ENCODE measurements at regions not wholly inside any gene's neighbourhood (a gene's known extent, or its start where the extent isn't known, plus 50 kb on each side); places are given as distances from the start of the nearest gene placed in this dataset.

DNA sequence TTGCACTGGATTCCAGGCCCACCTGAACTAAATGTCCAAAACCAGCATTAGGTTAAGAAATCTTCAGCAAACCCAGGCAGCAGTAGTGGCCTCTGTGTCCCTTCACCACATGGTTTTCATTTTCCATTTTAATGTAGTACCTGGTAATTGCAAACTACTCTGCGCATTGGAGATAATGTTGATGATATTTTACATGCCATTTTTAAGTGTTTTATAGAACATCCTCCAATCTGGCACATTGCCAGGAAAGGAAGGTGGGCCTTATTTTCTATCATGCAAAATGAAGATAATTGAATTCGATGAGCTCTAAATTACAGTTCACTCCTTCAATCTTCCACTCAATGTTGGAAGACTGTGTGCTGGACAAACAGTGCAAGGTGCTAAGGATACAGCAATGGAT is 89.5 kb downstream of the ZC3H11B start:
- TF ChIP-seq, protein P1, sequence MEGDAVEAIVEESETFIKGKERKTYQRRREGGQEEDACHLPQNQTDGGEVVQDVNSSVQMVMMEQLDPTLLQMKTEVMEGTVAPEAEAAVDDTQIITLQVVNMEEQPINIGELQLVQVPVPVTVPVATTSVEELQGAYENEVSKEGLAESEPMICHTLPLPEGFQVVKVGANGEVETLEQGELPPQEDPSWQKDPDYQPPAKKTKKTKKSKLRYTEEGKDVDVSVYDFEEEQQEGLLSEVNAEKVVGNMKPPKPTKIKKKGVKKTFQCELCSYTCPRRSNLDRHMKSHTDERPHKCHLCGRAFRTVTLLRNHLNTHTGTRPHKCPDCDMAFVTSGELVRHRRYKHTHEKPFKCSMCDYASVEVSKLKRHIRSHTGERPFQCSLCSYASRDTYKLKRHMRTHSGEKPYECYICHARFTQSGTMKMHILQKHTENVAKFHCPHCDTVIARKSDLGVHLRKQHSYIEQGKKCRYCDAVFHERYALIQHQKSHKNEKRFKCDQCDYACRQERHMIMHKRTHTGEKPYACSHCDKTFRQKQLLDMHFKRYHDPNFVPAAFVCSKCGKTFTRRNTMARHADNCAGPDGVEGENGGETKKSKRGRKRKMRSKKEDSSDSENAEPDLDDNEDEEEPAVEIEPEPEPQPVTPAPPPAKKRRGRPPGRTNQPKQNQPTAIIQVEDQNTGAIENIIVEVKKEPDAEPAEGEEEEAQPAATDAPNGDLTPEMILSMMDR (IDR thresholded peaks at IDR 0.05): no peak
- TF ChIP-seq POLR2A (IDR thresholded peaks at IDR 0.05): no peak
